Heart left ventricle (tissue), 16 donors: ENCODE measurements at regions not wholly inside any gene's neighbourhood (a gene's known extent, or its start where the extent isn't known, plus 50 kb on each side); places are given as distances from the start of the nearest gene placed in this dataset.

Experiments
- ATAC-seq, 4 donors: fragments of 200-7000 bp; cut with Tn5 transposase; one replicate each; pipeline ENCODE4 v1.9.1; 2020 to 2022; ENCODE audit warnings: moderate library complexity in 4 of 4, mild to moderate bottlenecking in 3 of 4, moderate number of reproducible peaks in 1 of 4
- DNase-seq, 5 donors: peaks; one replicate each; pipeline ENCODE4 v3.0.0-alpha.2; 2020
- H3K27ac ChIP-seq, 12 donors: fragments of 200-600 bp; sonication (generic) in 4 of 12; one replicate each; pipeline versions ENCODE4 v1.5.0 to v1.8.0; 2016 to 2022; ENCODE audit warnings: mild to moderate bottlenecking in 2 of 12
- H3K27me3 ChIP-seq, 9 donors: fragments of 200-600 bp; sonication (generic) in 2 of 9; one replicate each; pipeline versions ENCODE4 v1.5.1 to v1.8.0; 2016 to 2022; ENCODE audit warnings: mild to moderate bottlenecking in 3 of 9
- H3K36me3 ChIP-seq, 9 donors: fragments of 200-600 bp; sonication (generic) in 2 of 9; one replicate each; pipeline versions ENCODE4 v1.5.0 to v1.8.0; 2018 to 2022; ENCODE audit warnings: mild to moderate bottlenecking in 2 of 9
- H3K4me1 ChIP-seq, 12 donors: fragments of 200-600 bp; sonication (generic) in 4 of 12; one replicate each; pipeline versions ENCODE4 v1.5.0 to v1.8.0; 2016 to 2022; ENCODE audit warnings: mild to moderate bottlenecking in 3 of 12
- H3K4me3 ChIP-seq, 12 donors: fragments of 200-600 bp; sonication (generic) in 4 of 12; one replicate each; pipeline versions ENCODE4 v1.5.0 to v1.8.0; 2017 to 2022; ENCODE audit warnings: mild to moderate bottlenecking in 9 of 12, moderate library complexity in 4 of 12
- H3K9me3 ChIP-seq, 12 donors: fragments of 200-600 bp; sonication (generic) in 4 of 12; one replicate each; pipeline versions ENCODE4 v1.5.0 to v1.8.0; 2016 to 2022; ENCODE audit warnings: mild to moderate bottlenecking in 1 of 12
- POLR2A ChIP-seq, 2 donors: fragments of 450-650 bp; IDR thresholded peaks; one replicate each; pipeline ENCODE4 v1.6.1; 2017; ENCODE audit warnings: antibody characterized with exemption in 2 of 2, mild to moderate bottlenecking in 2 of 2, moderate library complexity in 2 of 2
- WGBS, 4 donors: extraction: QIAGEN DNeasy Blood & Tissue Kit in 2 of 4; methylation state at CpG; one replicate each; pipeline versions ENCODE4 v1.1.5 to v1.1.7; 2013 to 2018; 5-methylcytosine and 5-hydroxymethylcytosine counted together
- intact Hi-C, 10 donors: fragments of 100-400 bp; cut with DNase I; formaldehyde crosslinking; loops; one replicate each; pipeline versions ENCODE4 v1.11.1 to v1.14.2; 2022
- TF ChIP-seq, protein P1 (sequence below), 12 donors: fragments of 200-600 bp; sonication (generic) in 4 of 12; IDR thresholded peaks; one replicate each; pipeline versions ENCODE4 v1.5.0 to v1.8.0; 2018 to 2022; ENCODE audit warnings: antibody characterized with exemption in 12 of 12, mild to moderate bottlenecking in 5 of 12
- donor health status: ischemic (EF 13 %, LVEDD 7.1; RV severe dilation, severe dysfunction).
- donor health status: healthy with polysubstance abuse.
- donor health status: DM: no; HTN: yes; CAD: no.
- donor health status: DM: no; HTN: no; CAD: no.
- donor health status: ischemic (EF 25% LVEDD 6.9; RV normal size, moderate dysfunction).
- donor health status: ischemic (EF 25% LVEDD 5.7; RV mildly dilated, moderate dysfunction).
- donor health status: healthy.
- donor health status: DM: yes; HTN: yes; CAD: no.
- donor health status: ischemic (EF 35%, LVEDD 5.7; RV mildly dilated, moderate dysfunction).
- donor health status: nonischemic (EF 11% LVEDD 7.7; RV severe dilation, severe dysfunction).
- donor health status: DM: yes; HTN: yes; CAD: no.
- donor health status: PGD.
- donor health status: ischemic (EF 29% LVEDD 5.4; RV normal size, mild dysfunction).
- donor health status: nonischemic (EF 23%, LVEDD 6.1; RV moderate dilation, normal function).

DNA sequence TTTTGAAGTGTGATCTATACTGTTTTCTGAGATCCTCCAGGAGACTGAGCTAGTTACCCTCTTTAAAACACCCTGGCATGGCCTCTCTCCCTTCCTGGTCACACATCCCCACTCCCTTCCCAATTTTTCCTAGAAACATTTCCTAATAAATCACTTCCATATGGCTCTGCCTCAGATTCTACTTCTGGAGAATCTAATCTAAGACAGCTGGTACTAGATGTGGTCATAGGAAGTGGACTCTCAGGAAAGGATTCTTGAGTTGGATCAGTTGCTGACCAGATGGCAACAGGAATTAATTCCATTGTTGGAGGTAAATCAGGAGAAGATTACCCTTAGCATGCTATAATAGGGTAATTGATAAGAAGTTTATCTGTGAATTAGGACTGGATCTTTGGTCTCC, 310.5 kb downstream of the SATB2 start:
- no peak for TF ChIP-seq POLR2A (IDR thresholded peaks at IDR 0.05)
- TF ChIP-seq, protein P1, sequence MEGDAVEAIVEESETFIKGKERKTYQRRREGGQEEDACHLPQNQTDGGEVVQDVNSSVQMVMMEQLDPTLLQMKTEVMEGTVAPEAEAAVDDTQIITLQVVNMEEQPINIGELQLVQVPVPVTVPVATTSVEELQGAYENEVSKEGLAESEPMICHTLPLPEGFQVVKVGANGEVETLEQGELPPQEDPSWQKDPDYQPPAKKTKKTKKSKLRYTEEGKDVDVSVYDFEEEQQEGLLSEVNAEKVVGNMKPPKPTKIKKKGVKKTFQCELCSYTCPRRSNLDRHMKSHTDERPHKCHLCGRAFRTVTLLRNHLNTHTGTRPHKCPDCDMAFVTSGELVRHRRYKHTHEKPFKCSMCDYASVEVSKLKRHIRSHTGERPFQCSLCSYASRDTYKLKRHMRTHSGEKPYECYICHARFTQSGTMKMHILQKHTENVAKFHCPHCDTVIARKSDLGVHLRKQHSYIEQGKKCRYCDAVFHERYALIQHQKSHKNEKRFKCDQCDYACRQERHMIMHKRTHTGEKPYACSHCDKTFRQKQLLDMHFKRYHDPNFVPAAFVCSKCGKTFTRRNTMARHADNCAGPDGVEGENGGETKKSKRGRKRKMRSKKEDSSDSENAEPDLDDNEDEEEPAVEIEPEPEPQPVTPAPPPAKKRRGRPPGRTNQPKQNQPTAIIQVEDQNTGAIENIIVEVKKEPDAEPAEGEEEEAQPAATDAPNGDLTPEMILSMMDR (IDR thresholded peaks at IDR 0.05), result no peak
- Histone ChIP-seq H3K27ac (no peak overlapping the region), H3K27me3 (no peaks in the 10 kb centered on the region), H3K9me3 (no peaks in the 10 kb centered on the region), H3K36me3 (no peaks in the 10 kb centered on the region), H3K4me1 (no peaks in the 10 kb centered on the region), H3K4me3 (no peak overlapping the region)
- no peak for DNase-seq
- intact Hi-C loops, result no loop called here
- no peak for ATAC-seq

DNA sequence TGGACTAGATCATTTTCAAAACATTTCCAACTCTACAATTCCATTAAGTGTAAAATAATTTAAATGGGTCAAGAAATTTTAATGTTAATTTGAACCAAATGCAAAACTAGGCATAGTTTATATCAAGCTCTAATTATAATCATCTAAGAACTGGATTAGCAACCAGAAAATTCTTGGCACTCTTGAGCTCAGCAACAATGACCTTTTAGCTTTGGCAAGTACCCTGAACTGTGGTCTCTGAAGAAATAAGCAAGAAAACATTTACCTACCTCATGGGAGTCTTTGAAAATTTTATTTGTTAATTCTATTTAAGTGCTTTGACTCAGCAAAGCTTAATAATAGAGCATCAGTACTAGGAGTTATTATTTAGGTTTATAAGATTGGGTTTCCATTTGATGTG, 313.2 kb downstream of the SATB2 start:
- no peak for ATAC-seq
- no peak overlapping the region for H3K27ac ChIP-seq
- no peak for DNase-seq
- no peaks in the 10 kb centered on the region for H3K4me1 ChIP-seq
- no peaks in the 10 kb centered on the region for H3K27me3 ChIP-seq
- intact Hi-C loops, result no loop called here
- H3K4me3 ChIP-seq, result no peak overlapping the region
- H3K9me3 ChIP-seq, result peaks cover 0 to 10% (median 0%) of the 10 kb centered on the region in 12 donors
- TF ChIP-seq, protein P1 (IDR thresholded peaks at IDR 0.05), result no peak
- no peak for TF ChIP-seq POLR2A (IDR thresholded peaks at IDR 0.05)
- H3K36me3 ChIP-seq, result no peaks in the 10 kb centered on the region

- H3K4me1 ChIP-seq, result no peaks in the 10 kb centered on the region
- no peaks in the 10 kb centered on the region for H3K27me3 ChIP-seq
- ATAC-seq (no peak), DNase-seq (no peak)
- intact Hi-C loops, result no loop called here
- no peak overlapping the region for H3K27ac ChIP-seq
- 89 to 94% (median 91%) methylated on average over 1 of the region's 1 CpG for WGBS, 4 donors
- peaks cover 0 to 10% (median 0%) of the 10 kb centered on the region in 12 donors for H3K9me3 ChIP-seq
- H3K36me3 ChIP-seq, result no peaks in the 10 kb centered on the region
- TF ChIP-seq POLR2A (IDR thresholded peaks at IDR 0.05), result no peak
- TF ChIP-seq, protein P1 (IDR thresholded peaks at IDR 0.05), result no peak
- no peak overlapping the region for H3K4me3 ChIP-seq
Measured at GRCh38 chr2:199144036-199144435, 313.7 kb downstream of the SATB2 start.

DNA sequence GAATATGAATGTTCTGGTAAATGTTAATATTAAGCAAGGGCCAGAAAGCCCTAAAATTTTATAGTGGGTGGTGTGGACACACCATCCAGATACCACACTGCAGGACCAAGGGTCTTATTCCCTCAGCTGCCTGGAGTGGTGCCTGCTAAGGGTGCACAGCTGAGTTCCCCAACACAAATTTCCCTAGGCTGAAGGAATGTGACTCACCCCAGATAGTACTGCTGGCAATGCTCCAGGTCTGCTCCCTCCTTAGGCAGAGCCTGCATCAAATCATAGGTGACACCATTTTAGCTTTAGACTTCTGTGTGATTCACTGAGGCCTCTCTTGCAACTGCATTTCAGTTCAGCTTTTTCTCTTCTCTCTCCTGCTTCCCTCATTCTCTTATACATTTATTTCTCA, 321.1 kb downstream of the SATB2 start:
- DNase-seq (no peak), ATAC-seq (no peak)
- no peaks in the 10 kb centered on the region for H3K27me3 ChIP-seq
- no peaks in the 10 kb centered on the region for H3K36me3 ChIP-seq
- TF ChIP-seq, protein P1 (IDR thresholded peaks at IDR 0.05), result no peak
- TF ChIP-seq POLR2A (IDR thresholded peaks at IDR 0.05), result no peak
- H3K4me3 ChIP-seq, result no peak overlapping the region
- intact Hi-C loops, result no loop called here
- H3K9me3 ChIP-seq, result peaks cover 0 to 10% (median 0%) of the 10 kb centered on the region in 12 donors
- no peak overlapping the region for H3K27ac ChIP-seq
- H3K4me1 ChIP-seq, result no peaks in the 10 kb centered on the region
